Type B pancreatic cell (in vitro differentiated cells): ENCODE measurements at regions not wholly inside any gene's neighbourhood (a gene's known extent, or its start where the extent isn't known, plus 50 kb on each side); places are given as distances from the start of the nearest gene placed in this dataset.

Experiments
- DNase-seq: peaks from one replicate; pipeline ENCODE4 v3.0.0; 2021; ENCODE audit warnings: mixed read lengths; ENCODE audit not compliant: unreplicated experiment; ENCODE audit errors: extremely low spot score
- H3K27ac Mint-ChIP-seq: 2 replicates; pipeline ENCODE4 v1.8.0; 2021; ENCODE audit warnings: mild to moderate bottlenecking, mixed read lengths
- H3K27me3 Mint-ChIP-seq: 2 replicates; pipeline ENCODE4 v1.8.0; 2021; ENCODE audit warnings: mixed read lengths
- H3K36me3 Mint-ChIP-seq: 2 replicates; pipeline ENCODE4 v1.8.0; 2021; ENCODE audit warnings: mixed read lengths
- H3K4me1 Mint-ChIP-seq: one replicate; pipeline ENCODE4 v1.8.0; 2021; ENCODE audit warnings: mixed read lengths; ENCODE audit not compliant: unreplicated experiment
- H3K4me3 Mint-ChIP-seq: 2 replicates; pipeline ENCODE4 v1.8.0; 2021; ENCODE audit warnings: mild to moderate bottlenecking, mixed read lengths
- H3K9me3 Mint-ChIP-seq: 2 replicates; pipeline ENCODE4 v1.8.0; 2021; ENCODE audit warnings: mixed read lengths
- CTCF ChIP-seq: fragments of 200-600 bp; sonication (generic); conservative IDR thresholded peaks from 2 replicates; pipeline ENCODE4 v1.5.0; 2021; ENCODE audit warnings: antibody characterized with exemption, mild to moderate bottlenecking

- peaks cover 24% of the 10 kb centered on the region for H3K4me1 Mint-ChIP-seq
- no peaks in the 10 kb centered on the region for H3K27me3 Mint-ChIP-seq
- peaks cover 5% of the 10 kb centered on the region for H3K36me3 Mint-ChIP-seq
- no peak overlapping the region for H3K27ac Mint-ChIP-seq
- peaks cover 6% of the 10 kb centered on the region for H3K9me3 Mint-ChIP-seq
- no peak for DNase-seq
- no peak for TF ChIP-seq CTCF
- no peak overlapping the region for H3K4me3 Mint-ChIP-seq
Measured at GRCh38 chr6:131382631-131383030, 190.4 kb upstream of the ARG1 start.

GRCh38 chr6:131383421-131384411 is 189.3 kb upstream of the ARG1 start:
- Mint-ChIP-seq H3K9me3 (peaks cover 6% of the 10 kb centered on the region), H3K27ac (no peak overlapping the region), H3K36me3 (peaks cover 5% of the 10 kb centered on the region), H3K4me1 (peaks cover 24% of the 10 kb centered on the region), H3K27me3 (no peaks in the 10 kb centered on the region), H3K4me3 (no peak overlapping the region)
- DNase-seq = no peak
- TF ChIP-seq CTCF = no peak

GRCh38 chr6:131387562-131388447 is 185.2 kb upstream of the ARG1 start:
- Mint-ChIP-seq H3K36me3 (peaks cover 5% of the 10 kb centered on the region), H3K27ac (no peak overlapping the region), H3K4me1 (peaks cover 17% of the 10 kb centered on the region)

GRCh38 chr6:131390322-131390721 is 182.7 kb upstream of the ARG1 start:
- TF ChIP-seq CTCF = no peak
- H3K4me3 Mint-ChIP-seq = no peak overlapping the region
- no peak for DNase-seq
- peaks cover 5% of the 10 kb centered on the region for H3K4me1 Mint-ChIP-seq
- H3K9me3 Mint-ChIP-seq = peaks cover 18% of the 10 kb centered on the region
- H3K27ac Mint-ChIP-seq = no peak overlapping the region
- peaks cover 5% of the 10 kb centered on the region for H3K36me3 Mint-ChIP-seq
- H3K27me3 Mint-ChIP-seq = no peaks in the 10 kb centered on the region

More at GRCh38 chr6:131387562-131388447, 185.2 kb upstream of the ARG1 start:
- peaks cover 11% of the 10 kb centered on the region for H3K9me3 Mint-ChIP-seq
- no peaks in the 10 kb centered on the region for H3K27me3 Mint-ChIP-seq
- no peak for TF ChIP-seq CTCF
- no peak for DNase-seq
- no peak overlapping the region for H3K4me3 Mint-ChIP-seq

- Mint-ChIP-seq H3K27ac (no peak overlapping the region), H3K27me3 (no peaks in the 10 kb centered on the region), H3K4me3 (no peak overlapping the region), H3K9me3 (peaks cover 13% of the 10 kb centered on the region), H3K36me3 (peaks cover under 1% of the 10 kb centered on the region), H3K4me1 (peaks cover under 1% of the 10 kb centered on the region)
- no peak for DNase-seq
- no peak for TF ChIP-seq CTCF
Measured at GRCh38 chr6:131391116-131391515, 181.9 kb upstream of the ARG1 start.
